EH (cell line): ENCODE measurements at regions not wholly inside any gene's neighbourhood (a gene's known extent, or its start where the extent isn't known, plus 50 kb on each side); places are given as distances from the start of the nearest gene placed in this dataset.

Source experiments
- DNase-seq: peaks from one replicate; pipeline ENCODE4 v3.0.0-alpha.2; 2015; ENCODE audit warnings: low read depth

GRCh38 chr16:73448970-73449369 lies 401.0 kb upstream of the ZFHX3 start:
- DNase-seq: no peak

GRCh38 chr16:73447846-73448245 lies 399.9 kb upstream of the ZFHX3 start:
- no peak for DNase-seq

GRCh38 chr16:73434621-73435020 lies 386.7 kb upstream of the ZFHX3 start:
- DNase-seq: no peak

- DNase-seq: no peak
Observed at GRCh38 chr16:73433731-73434307, 385.9 kb upstream of the ZFHX3 start.

- DNase-seq: no peak
Observed at GRCh38 chr16:73432850-73433730, 385.2 kb upstream of the ZFHX3 start.

- DNase-seq: no peak
Observed at GRCh38 chr16:73430138-73430537, 382.2 kb upstream of the ZFHX3 start.

GRCh38 chr16:73428121-73428520 lies 380.2 kb upstream of the ZFHX3 start:
- DNase-seq: no peak

GRCh38 chr16:73427164-73427563 lies 379.2 kb upstream of the ZFHX3 start:
- no peak for DNase-seq

GRCh38 chr16:73426433-73427160 lies 378.7 kb upstream of the ZFHX3 start:
- no peak for DNase-seq

GRCh38 chr16:73420676-73421075 lies 372.7 kb upstream of the ZFHX3 start:
- peak; percentile 24 for DNase-seq

- DNase-seq: no peak
Observed at GRCh38 chr16:73420244-73420643, 372.3 kb upstream of the ZFHX3 start.

- peak; percentile 27 for DNase-seq
Observed at GRCh38 chr16:73418691-73419090, 370.8 kb upstream of the ZFHX3 start.

GRCh38 chr16:73418051-73418450 lies 370.1 kb upstream of the ZFHX3 start:
- DNase-seq: no peak

- DNase-seq: no peak
Observed at GRCh38 chr16:73415286-73415685, 367.4 kb upstream of the ZFHX3 start.

GRCh38 chr16:73414638-73415037 lies 366.7 kb upstream of the ZFHX3 start:
- no peak for DNase-seq

- DNase-seq: no peak
Observed at GRCh38 chr16:73413830-73414190, 365.9 kb upstream of the ZFHX3 start.

GRCh38 chr16:73413091-73413829 lies 365.3 kb upstream of the ZFHX3 start:
- no peak for DNase-seq

- no peak for DNase-seq
Observed at GRCh38 chr16:73412416-73412815, 364.5 kb upstream of the ZFHX3 start.

- no peak for DNase-seq
Observed at GRCh38 chr16:73408716-73409115, 360.8 kb upstream of the ZFHX3 start.

- DNase-seq: no peak
Observed at GRCh38 chr16:73408311-73408710, 360.4 kb upstream of the ZFHX3 start.

GRCh38 chr16:73405851-73406250 lies 357.9 kb upstream of the ZFHX3 start:
- peak; percentile 70 for DNase-seq

GRCh38 chr16:73404001-73404400 lies 356.1 kb upstream of the ZFHX3 start:
- no peak for DNase-seq
